ENCODE measurements at regions not wholly inside any gene's neighbourhood (a gene's known extent, or its start where the extent isn't known, plus 50 kb on each side); places are given as distances from the start of the nearest gene placed in this dataset.

- H3K36me3 ChIP-seq (ENCODE audit: control insufficient read depth in 1 of 2, insufficient read depth in 2 of 2, low read length in 2 of 2): no peaks in the 10 kb centered on the region
- no peak overlapping the region for H3K9ac ChIP-seq (ENCODE audit: low read length)
- H2AFZ ChIP-seq (ENCODE audit: low read depth, low read length, poor library complexity, severe bottlenecking): no peak overlapping the region
- intact Hi-C loops (cut with micrococcal nuclease): no loop called here
- H3K4me2 ChIP-seq (ENCODE audit: low read length): no peak overlapping the region
- DNase-seq (ENCODE audit: low read depth, low spot score) (no peak), ATAC-seq (no peak)
- no peak overlapping the region for H3K27ac ChIP-seq (ENCODE audit: low read depth, low read length)
- H4K20me1 ChIP-seq (ENCODE audit: insufficient read depth): no peaks in the 10 kb centered on the region
- ChIA-PET CTCF (no interaction called here), RAD21 (ENCODE audit: low non-redundant PET in 1 of 2, low total read pairs in 2 of 2, uncharacterized antibody in 2 of 2, unreplicated experiment in 2 of 2) (no interaction called here), POLR2A (no interaction called here)
- H3K27me3 ChIP-seq (ENCODE audit: insufficient read depth, low read length): no peaks in the 10 kb centered on the region
- H3K4me3 ChIP-seq (replicated peaks in 1 of 2; ENCODE audit: low read depth in 1 of 2, low read length in 2 of 2): no peak overlapping the region
- no peaks in the 10 kb centered on the region for H3K9me2 ChIP-seq (ENCODE audit: insufficient read depth)
- TF ChIP-seq CEBPB (IDR thresholded peaks at IDR 0.05; ENCODE audit: low read depth): no peak
- no peak for TF ChIP-seq JUND (IDR thresholded peaks at IDR 0.05)
- TF ChIP-seq ZFX (IDR thresholded peaks at IDR 0.05): no peak
- TF ChIP-seq CTCF (IDR thresholded peaks at IDR 0.05 in 2 of 3, conservative IDR thresholded peaks at IDR 0.05 in 1 of 3; ENCODE audit: borderline replicate concordance in 1 of 3, insufficient read depth in 1 of 3, low read depth in 2 of 3, low read length in 2 of 3): no peak
- TF ChIP-seq EZH2phosphoT487 (IDR thresholded peaks at IDR 0.05; ENCODE audit: borderline replicate concordance): no peak
- TF ChIP-seq, protein P1, sequence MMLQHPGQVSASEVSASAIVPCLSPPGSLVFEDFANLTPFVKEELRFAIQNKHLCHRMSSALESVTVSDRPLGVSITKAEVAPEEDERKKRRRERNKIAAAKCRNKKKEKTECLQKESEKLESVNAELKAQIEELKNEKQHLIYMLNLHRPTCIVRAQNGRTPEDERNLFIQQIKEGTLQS (IDR thresholded peaks at IDR 0.05): no peak
- TF ChIP-seq CBX3 (IDR thresholded peaks at IDR 0.05; ENCODE audit: low read depth): no peak
- TF ChIP-seq YY1 (IDR thresholded peaks at IDR 0.05; ENCODE audit: extremely low read depth, insufficient replicate concordance, low read depth, low read length): no peak
- TF ChIP-seq POLR2A (IDR thresholded peaks at IDR 0.05; ENCODE audit: borderline replicate concordance, extremely low read depth, insufficient read depth, insufficient read length): no peak
- BruUV-seq (replicated peaks): no TSS peak
- H3K9me3 ChIP-seq (ENCODE audit: control insufficient read depth in 1 of 2, insufficient read depth in 1 of 2, low read depth in 1 of 2, low read length in 2 of 2): no peaks in the 10 kb centered on the region
- no peaks in the 10 kb centered on the region for H3K4me1 ChIP-seq (ENCODE audit: control insufficient read depth in 1 of 2, insufficient read depth in 2 of 2, low read length in 2 of 2)
- H3K79me2 ChIP-seq (ENCODE audit: insufficient read depth, low read length): no peaks in the 10 kb centered on the region
Observed at GRCh38 chr13:85930108-85930507, 130.9 kb upstream of the SLITRK6 start.

GRCh38 chr13:85910962-85911361 lies 111.7 kb upstream of the SLITRK6 start:
- DNase-seq (ENCODE audit: low read depth, low spot score) (no peak), ATAC-seq (no peak)
- no peaks in the 10 kb centered on the region for H3K9me2 ChIP-seq (ENCODE audit: insufficient read depth)
- H3K4me3 ChIP-seq (replicated peaks in 1 of 2; ENCODE audit: low read depth in 1 of 2, low read length in 2 of 2): no peak overlapping the region
- no TSS peak for BruUV-seq (replicated peaks)
- intact Hi-C loops (cut with micrococcal nuclease): no loop called here
- H2AFZ ChIP-seq (ENCODE audit: low read depth, low read length, poor library complexity, severe bottlenecking): no peak overlapping the region
- H3K27me3 ChIP-seq (ENCODE audit: insufficient read depth, low read length): no peaks in the 10 kb centered on the region
- H3K4me2 ChIP-seq (ENCODE audit: low read length): no peak overlapping the region
- H3K9me3 ChIP-seq (ENCODE audit: control insufficient read depth in 1 of 2, insufficient read depth in 1 of 2, low read depth in 1 of 2, low read length in 2 of 2): peaks cover 0 to 11% of the 10 kb centered on the region in 2 experiments; a peak in 2 of 4 replicates
- ChIA-PET RAD21 (ENCODE audit: low non-redundant PET in 1 of 2, low total read pairs in 2 of 2, uncharacterized antibody in 2 of 2, unreplicated experiment in 2 of 2) (no interaction called here), POLR2A (no interaction called here), CTCF (no interaction called here)
- H3K4me1 ChIP-seq (ENCODE audit: control insufficient read depth in 1 of 2, insufficient read depth in 2 of 2, low read length in 2 of 2): no peaks in the 10 kb centered on the region
- H3K36me3 ChIP-seq (ENCODE audit: control insufficient read depth in 1 of 2, insufficient read depth in 2 of 2, low read length in 2 of 2): no peaks in the 10 kb centered on the region
- H3K79me2 ChIP-seq (ENCODE audit: insufficient read depth, low read length): no peaks in the 10 kb centered on the region
- no peaks in the 10 kb centered on the region for H4K20me1 ChIP-seq (ENCODE audit: insufficient read depth)
- H3K9ac ChIP-seq (ENCODE audit: low read length): no peak overlapping the region
- H3K27ac ChIP-seq (ENCODE audit: low read depth, low read length): no peak overlapping the region
- no peak for TF ChIP-seq SRF (IDR thresholded peaks at IDR 0.05; ENCODE audit: low read depth)
- TF ChIP-seq ZFX (IDR thresholded peaks at IDR 0.05): no peak
- TF ChIP-seq POLR2A (IDR thresholded peaks at IDR 0.05; ENCODE audit: borderline replicate concordance, extremely low read depth, insufficient read depth, insufficient read length): no peak
- TF ChIP-seq EGR1 (IDR thresholded peaks at IDR 0.05; ENCODE audit: low read depth): no peak
- no peak for TF ChIP-seq ZBTB33 (IDR thresholded peaks at IDR 0.05; ENCODE audit: extremely low read depth, insufficient replicate concordance, low read length)
- TF ChIP-seq SP1 (IDR thresholded peaks at IDR 0.05; ENCODE audit: low read depth): no peak
- no peak for TF ChIP-seq JUND (IDR thresholded peaks at IDR 0.05)
- TF ChIP-seq, protein P2, sequence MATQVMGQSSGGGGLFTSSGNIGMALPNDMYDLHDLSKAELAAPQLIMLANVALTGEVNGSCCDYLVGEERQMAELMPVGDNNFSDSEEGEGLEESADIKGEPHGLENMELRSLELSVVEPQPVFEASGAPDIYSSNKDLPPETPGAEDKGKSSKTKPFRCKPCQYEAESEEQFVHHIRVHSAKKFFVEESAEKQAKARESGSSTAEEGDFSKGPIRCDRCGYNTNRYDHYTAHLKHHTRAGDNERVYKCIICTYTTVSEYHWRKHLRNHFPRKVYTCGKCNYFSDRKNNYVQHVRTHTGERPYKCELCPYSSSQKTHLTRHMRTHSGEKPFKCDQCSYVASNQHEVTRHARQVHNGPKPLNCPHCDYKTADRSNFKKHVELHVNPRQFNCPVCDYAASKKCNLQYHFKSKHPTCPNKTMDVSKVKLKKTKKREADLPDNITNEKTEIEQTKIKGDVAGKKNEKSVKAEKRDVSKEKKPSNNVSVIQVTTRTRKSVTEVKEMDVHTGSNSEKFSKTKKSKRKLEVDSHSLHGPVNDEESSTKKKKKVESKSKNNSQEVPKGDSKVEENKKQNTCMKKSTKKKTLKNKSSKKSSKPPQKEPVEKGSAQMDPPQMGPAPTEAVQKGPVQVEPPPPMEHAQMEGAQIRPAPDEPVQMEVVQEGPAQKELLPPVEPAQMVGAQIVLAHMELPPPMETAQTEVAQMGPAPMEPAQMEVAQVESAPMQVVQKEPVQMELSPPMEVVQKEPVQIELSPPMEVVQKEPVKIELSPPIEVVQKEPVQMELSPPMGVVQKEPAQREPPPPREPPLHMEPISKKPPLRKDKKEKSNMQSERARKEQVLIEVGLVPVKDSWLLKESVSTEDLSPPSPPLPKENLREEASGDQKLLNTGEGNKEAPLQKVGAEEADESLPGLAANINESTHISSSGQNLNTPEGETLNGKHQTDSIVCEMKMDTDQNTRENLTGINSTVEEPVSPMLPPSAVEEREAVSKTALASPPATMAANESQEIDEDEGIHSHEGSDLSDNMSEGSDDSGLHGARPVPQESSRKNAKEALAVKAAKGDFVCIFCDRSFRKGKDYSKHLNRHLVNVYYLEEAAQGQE (IDR thresholded peaks at IDR 0.05; ENCODE audit: low read depth): no peak

Data from HCT116 (cell line).